ENCODE measurements at regions not wholly inside any gene's neighbourhood (a gene's known extent, or its start where the extent isn't known, plus 50 kb on each side); places are given as distances from the start of the nearest gene placed in this dataset.

GRCh38 chr2:204447722-204448121 is 97.6 kb upstream of the PARD3B start:
- TF ChIP-seq POLR2AphosphoS5 (IDR thresholded peaks at IDR 0.05) = no peak
- TF ChIP-seq POLR2A (IDR thresholded peaks at IDR 0.05) = no peak
- TF ChIP-seq CTCF (IDR thresholded peaks at IDR 0.05) = no peak
- no peak for TF ChIP-seq EP300 (IDR thresholded peaks at IDR 0.05)

Data from stomach (tissue), 4 donors.